ENCODE measurements at regions not wholly inside any gene's neighbourhood (a gene's known extent, or its start where the extent isn't known, plus 50 kb on each side); places are given as distances from the start of the nearest gene placed in this dataset.

GRCh38 chr3:135581806-135582205 is 383.7 kb upstream of the PPP2R3A start (continued):
- TF ChIP-seq HOMEZ (CRISPR knock-in tag; IDR thresholded peaks at IDR 0.05) = no peak
- TF ChIP-seq SRF (CRISPR knock-in tag; IDR thresholded peaks at IDR 0.05) = no peak
- TF ChIP-seq RUNX1 (IDR thresholded peaks at IDR 0.05; ENCODE audit: low read depth) = no peak
- no peak for TF ChIP-seq HDAC2 (IDR thresholded peaks at IDR 0.05)
- no peak for TF ChIP-seq KHSRP (IDR thresholded peaks at IDR 0.05)
- TF ChIP-seq TFAP4 (CRISPR knock-in tag; IDR thresholded peaks at IDR 0.05; ENCODE audit: borderline replicate concordance) = no peak
- no peak for TF ChIP-seq GTF2F1 (IDR thresholded peaks at IDR 0.05; ENCODE audit: low read depth, low read length)
- TF ChIP-seq PATZ1 (CRISPR knock-in tag; IDR thresholded peaks at IDR 0.05; ENCODE audit: borderline replicate concordance) = no peak
- no peak for TF ChIP-seq FOXP1 (CRISPR knock-in tag; IDR thresholded peaks at IDR 0.05)
- TF ChIP-seq SLC30A9 (CRISPR knock-in tag; IDR thresholded peaks at IDR 0.05) = no peak
- no peak for TF ChIP-seq ZNF584 (CRISPR knock-in tag; IDR thresholded peaks at IDR 0.05; ENCODE audit: low read depth)
- TF ChIP-seq ZNF3 (CRISPR knock-in tag; IDR thresholded peaks at IDR 0.05) = no peak
- TF ChIP-seq HMGXB4 (CRISPR knock-in tag; IDR thresholded peaks at IDR 0.05) = no peak
- no peak for TF ChIP-seq BRD4 (IDR thresholded peaks at IDR 0.05)
- TF ChIP-seq NCOA1 (IDR thresholded peaks at IDR 0.05; ENCODE audit: low read depth) = peak; percentile 25; the same call in 1 of the 2 replicates
- no peak for TF ChIP-seq STAT6 (CRISPR knock-in tag; IDR thresholded peaks at IDR 0.05)
- no peak for TF ChIP-seq ZNF224 (CRISPR knock-in tag; IDR thresholded peaks at IDR 0.05)
- no peak for TF ChIP-seq ZBTB33 (CRISPR knock-in tag; IDR thresholded peaks at IDR 0.05)
- no peak for TF ChIP-seq SAFB2 (IDR thresholded peaks at IDR 0.05; ENCODE audit: borderline replicate concordance, low read depth, low read length, severe bottlenecking)

Data from K562 (cell line).